HG03520 (cell line): ENCODE measurements at regions not wholly inside any gene's neighbourhood (a gene's known extent, or its start where the extent isn't known, plus 50 kb on each side); places are given as distances from the start of the nearest gene placed in this dataset.
"Not testable (repeated sequence)": the region's sequence is repeated elsewhere in the genome, so short reads cannot be mapped to it uniquely, and the experiment has no call there.

ENCODE experiments used
- ATAC-seq: cut with Tn5 transposase; IDR thresholded peaks from one replicate; pipeline ENCODE4 v1.9.1; 2021; ENCODE audit warnings: mild to moderate bottlenecking, moderate library complexity; ENCODE audit not compliant: unreplicated experiment

DNA sequence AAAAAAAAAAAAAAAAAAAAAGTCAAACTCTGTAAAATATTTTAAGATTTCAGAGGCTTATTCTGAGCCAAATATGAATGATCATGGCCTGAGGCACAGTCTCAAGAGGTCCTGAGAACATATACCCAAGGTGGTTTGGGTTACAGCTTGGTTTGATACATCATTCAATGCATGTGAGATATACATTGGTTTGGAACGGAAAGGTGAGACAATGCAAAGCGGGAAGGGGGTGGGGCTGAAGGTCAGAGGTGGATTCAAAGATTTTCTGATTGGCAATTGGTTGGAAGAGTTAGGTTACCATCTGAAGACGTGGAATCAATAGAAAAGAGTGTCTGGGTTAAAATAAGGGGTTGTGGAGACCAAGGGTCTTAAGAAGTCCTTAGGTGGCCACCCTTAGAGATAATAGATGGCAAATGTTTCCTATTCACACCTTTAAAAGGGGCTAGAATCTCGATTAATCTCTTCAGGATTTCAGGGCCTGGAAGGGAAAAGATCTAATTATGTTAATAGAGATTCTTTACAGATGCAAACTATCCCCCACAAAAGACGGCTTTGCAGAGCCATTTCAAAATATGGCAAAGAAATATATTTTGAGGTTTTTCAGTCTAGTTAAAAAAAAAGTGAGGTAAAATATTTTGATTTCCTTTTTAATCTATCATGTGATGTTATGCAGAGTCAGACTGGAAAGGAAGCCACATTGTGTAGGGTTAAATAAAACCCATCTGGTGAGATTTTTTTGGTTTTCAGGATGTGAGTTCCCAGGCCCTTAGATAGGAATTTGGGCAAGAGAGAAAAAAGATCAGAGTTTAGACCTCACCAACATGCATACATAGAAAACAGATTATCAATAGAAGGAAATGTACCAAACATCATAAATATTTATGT lies 173.8 kb upstream of the CNOT2 start:
- no peak for ATAC-seq

DNA sequence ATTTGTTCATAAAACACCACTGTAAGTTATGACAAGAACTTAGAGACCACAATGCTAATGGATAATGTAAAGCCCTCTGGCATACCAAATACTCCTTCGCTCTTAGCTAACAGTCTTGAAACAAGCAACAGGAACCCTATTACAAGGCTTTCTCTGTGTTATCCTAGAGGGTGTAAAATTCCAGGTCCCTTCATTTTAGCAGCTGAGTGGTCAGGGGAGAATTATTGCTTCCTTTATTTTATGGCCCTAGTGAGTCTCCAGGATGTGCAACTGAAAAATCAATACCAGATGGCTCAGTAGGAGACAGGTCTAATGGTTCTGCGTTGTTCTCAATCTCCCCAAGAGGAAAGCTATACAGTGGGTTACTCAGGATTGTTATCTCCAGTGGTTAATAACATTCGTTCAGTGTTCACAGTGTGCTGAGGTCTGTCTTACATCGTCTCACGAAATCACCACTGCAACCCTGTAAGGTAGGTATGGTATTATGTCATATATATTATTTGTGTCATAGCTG lies 172.7 kb upstream of the CNOT2 start:
- no peak for ATAC-seq

DNA sequence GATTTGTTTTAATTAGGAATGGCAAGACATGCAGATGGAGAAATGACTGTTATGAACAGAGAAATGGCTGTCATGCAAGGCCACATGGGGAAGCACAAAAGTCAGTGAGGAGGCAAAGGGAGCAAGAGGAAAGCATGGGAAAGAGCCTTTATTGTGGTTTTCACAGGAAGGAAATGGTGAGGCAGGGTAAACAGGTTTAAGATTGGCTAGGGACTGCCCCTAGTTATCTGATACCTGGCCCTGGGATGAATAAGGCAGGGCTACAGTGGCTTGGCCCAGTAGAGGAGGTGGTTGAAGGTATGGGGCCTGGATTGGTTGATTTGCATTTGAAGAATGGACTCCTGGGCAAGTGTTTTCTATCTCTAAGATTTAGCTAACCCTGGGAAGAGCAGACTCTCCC lies 168.7 kb upstream of the CNOT2 start:
- no peak for ATAC-seq

DNA sequence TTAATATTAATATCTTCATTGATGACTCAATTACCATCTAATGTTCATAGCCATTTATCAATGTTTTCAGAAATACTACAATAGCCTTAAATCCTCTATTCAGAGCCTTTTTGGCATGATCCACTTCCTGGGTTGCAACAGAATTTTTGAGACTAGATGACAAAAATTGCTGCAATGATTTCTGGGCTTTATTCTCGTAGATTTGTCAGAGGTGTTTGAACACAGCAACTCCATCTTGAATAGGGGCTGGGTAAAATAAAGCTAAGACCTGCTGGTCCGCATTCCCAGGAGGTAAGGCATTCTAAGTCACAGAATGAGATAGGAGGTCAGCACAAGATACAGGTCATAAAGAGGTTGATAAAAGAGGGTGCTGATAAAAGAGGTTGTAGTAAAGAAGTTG lies 165.8 kb upstream of the CNOT2 start:
- ATAC-seq = no peak

DNA sequence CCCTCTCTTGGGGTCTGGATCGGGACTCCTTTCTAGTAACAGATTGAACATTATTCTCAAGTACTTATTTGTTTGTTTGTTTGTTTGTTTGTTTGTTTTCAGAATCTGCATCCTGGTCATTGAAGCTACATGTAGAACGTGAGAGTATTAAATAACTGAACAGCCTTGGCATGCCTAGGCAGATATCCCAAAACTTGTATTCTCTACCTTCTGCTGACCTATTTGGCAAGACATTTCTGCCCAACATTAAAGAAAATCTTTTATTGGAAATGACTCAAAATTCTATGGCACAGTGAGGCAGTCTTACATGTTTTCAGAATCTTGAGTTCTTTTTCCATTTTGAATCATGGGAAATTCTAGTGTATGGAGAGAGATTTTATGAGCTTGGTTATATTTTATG lies 165.1 kb upstream of the CNOT2 start:
- no peak for ATAC-seq

DNA sequence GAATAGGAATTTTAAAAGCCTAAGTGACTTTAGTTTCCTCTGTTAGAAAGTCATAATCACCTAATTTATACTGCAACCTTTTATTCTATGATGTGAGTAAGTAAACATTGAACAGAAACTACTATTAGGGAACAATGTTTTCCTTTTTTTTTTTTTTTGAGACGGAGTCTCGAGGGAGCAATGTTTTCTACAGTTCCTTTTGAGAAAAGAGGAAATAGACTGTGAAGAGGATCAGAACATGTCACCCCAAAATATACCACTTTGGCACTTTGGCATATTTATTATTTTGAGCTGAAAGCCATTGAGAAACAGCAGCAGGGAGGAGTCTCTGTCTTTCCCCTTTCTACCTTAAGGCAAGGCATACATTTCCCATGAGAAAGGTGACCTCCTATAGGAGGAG lies 162.7 kb upstream of the CNOT2 start:
- no peak for ATAC-seq

DNA sequence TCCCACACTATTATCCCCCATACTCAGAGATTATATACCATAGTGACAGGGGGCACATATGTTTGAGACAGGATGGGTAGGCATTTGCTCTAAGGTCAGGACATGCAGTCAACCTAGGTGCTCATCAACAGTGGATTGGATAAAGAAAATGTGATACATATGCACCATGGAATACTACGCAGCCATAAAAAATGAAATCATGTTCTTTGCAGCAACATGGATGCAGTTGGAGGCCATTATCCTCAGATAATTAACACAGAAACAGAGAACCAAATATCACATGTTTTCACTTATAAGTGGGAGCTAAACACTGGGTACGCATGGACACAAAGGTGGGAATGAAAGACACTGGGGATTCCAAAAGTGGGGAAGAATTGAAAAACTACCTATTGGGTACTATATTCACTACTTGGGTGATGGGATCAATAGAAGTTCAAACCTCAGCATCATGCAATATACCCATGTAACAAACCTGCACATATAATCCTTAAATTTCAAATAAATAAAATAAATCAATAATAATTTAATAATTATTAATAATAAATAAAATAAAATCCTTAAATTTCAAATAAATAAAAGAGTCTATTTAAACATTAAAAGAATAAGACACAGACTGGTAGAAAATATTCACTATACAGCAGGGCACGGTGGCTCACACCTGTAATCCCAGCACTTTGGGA lies 160.1 kb upstream of the CNOT2 start:
- ATAC-seq = no peak

DNA sequence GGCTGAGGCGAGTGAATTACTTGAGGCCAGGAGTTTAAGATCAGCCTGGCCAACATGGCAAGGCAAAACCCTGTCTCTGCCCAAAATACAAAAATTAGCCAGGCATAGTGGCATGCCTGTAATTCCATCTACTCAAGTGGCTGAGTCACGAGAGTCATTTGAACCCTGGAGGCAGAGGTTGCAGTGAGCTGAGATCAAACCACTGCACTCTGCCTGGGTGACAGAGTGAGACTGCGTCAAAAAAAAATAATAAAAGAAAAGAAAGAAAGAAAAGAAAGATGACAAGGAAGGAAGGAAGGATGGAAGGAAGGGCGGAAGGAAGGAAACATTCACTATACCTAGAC lies 159.6 kb upstream of the CNOT2 start:
- ATAC-seq = no peak

DNA sequence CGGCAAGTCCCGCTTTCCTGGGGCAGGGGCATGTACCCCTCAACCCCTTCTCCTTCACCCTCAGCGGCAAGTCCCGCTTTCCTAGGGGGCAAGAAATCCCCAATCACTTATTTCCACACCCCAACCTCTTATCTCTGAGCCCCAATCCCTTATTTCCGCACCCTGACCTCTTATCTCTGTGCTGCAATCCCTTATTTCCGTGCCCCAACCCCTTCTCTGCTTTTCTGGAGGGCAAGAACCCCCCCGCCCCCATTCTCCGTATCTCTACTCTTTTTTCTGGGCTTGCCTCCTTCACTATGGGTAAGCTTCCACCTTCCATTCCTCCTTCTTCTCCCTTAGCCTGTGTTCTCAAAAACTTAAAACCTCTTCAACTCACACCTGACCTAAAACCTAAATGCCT lies 156.9 kb upstream of the CNOT2 start:
- not testable (repeated sequence) for ATAC-seq

DNA sequence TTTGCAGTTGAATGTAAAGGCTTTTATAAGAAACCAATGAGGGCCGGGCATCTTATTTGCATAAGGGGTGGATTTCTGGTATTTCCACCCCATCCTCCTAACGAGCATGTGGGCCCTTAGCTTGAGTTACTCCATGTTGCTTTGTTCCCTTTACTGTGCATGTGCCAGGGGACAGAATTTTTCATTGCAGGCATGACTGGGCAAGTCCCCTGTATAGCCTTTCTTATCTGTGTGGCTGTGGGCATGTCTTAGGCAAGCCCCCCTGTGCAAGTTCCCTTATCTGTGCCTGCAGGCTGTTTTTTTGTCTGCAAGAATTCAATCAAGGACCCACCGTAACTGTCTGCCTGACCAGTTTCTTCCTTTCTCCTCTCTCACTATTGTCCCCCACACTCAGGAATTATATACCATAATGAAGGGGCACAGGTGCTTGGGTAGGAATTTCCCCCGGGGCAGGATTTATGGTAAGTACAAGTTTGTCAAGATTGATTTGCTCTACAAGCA lies 152.2 kb upstream of the CNOT2 start:
- ATAC-seq = no peak

DNA sequence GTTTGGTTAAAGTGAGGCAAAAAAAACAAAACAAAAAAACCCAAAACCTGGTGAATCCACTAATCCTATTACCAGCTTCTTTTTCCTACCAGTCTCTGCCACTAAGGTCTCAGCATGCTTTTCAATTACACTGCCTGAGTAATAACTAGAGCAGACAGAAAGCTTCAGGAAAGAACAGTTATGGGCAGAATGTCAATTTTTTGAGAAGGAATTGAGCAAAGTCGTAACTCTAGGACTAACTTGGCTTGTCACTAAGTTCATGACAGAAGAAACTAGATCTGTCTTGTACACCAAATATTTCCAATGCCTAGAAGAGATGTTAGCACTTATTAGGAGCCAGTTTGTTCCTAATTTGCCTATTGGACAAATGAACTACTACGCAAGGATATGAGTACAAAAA lies 148.8 kb upstream of the CNOT2 start:
- no peak for ATAC-seq

DNA sequence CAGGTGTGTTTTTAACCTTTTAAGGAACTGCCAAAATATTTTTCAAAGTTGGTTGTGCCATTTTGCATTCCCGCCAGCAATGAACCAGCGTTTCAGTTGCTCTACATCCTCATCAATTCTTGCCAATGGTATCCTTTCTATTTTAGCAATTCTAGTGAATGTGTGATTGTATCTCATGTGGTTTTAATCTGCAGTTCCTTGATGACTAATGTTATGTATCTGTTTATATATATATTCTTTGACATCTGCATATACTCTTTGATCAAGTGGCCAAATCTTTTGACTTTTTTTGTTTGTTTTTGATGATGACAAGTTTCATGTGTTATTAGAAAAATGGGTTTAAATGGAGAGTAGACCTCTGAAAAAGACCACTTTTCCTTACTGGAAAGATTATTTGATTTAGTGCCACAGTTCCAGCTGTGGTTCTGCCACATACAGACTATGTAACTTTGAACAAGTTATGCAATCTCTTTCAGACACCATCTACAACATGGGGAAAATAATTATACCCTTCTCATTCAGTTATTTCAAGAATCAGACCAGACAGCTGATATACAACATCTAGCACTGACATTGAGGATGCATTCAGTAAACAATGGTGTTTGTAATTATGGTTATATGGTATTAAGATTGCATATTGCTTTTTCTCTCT lies 146.3 kb upstream of the CNOT2 start:
- ATAC-seq = no peak

DNA sequence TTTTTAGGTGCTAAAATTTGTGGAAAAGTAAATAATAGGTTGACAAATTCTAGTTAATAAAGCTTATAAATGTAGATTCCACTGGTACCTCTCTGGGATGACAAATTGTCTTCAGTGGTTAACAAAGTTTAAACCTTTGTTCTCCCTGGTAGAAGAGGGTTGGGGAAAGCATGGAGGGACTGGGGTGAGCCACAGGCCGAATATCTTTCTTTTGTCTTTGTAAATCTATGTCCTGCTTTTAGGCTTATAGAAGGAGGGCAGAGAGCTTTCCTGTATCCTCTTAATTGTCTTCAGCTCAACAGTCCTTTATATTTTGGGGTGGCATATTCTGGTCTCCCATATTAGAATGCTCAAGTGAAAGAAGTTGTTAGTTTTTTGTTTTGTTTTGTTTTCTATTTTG lies 142.2 kb upstream of the CNOT2 start:
- ATAC-seq = no peak

DNA sequence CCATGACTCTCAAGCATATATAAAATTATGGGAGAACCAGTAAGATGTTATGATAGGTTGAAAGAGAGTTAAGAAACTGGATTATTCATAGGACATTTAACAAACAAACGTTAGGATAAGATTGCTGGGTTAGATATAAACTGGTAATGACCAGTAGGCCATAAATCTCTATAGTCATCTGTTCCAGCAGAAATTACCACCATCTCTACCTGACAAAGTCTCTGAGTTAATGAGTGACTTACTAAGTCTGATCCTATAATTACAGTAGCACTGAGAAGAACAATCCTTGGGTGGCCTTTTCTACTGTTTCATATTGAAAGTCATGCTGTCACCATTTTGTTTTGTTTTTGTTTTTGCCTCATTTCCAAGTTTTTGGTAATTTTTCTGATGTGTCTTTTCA lies 136.9 kb upstream of the CNOT2 start:
- no peak for ATAC-seq

DNA sequence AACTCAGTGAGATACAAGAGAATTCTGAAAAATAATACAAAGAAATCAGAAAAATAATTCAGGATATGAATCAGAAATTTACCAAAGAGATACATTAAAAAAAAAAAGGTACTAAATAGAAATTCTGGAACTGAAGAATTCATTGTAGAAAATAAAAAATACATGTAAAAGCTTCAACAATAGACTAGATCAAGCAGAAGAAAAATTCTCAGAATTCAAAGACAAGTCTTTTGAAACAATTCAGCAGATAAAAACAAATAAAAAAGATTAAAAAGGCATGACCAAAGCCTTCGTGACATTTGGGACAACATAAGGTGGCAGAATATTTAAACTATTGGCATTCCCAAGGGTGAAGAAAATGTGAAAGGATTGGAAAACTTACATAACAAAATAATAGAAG lies 133.1 kb upstream of the CNOT2 start:
- no peak for ATAC-seq

DNA sequence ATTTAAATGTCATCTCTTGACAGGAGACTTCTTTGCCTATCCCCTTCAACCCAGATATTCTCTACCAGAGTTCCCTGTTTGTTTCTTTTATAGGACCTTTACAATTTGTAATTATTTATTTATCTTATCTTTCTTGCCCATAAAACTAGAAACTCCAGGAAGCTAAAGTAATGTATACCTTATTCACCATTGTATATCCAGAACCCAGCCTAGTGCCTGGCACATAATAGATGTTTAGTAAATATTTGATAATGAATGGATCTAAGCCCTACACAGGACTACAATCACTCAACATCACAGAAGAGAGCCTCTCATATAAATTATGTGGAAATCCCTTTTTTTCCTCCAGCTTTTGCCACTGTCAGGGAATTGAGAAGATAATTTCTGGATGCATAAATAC lies 125.6 kb upstream of the CNOT2 start:
- no peak for ATAC-seq

DNA sequence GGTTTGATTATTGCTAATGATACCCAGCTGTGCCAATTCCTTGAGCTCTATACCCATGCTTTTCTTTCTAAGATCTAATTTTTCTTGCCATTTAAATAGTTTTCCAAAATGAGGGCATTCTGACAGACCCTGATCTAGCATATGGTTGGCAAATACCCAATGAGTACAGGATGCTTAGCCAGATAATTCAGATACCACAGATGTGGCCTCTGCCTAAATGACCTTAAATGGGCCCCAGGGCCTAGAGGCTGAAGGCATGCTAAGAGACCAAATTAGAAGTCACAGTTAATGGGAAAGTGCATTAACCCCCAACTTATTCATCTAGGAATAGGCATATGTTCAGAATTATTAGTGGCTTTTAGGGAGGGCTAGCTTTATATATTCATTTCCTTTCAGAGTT lies 122.3 kb upstream of the CNOT2 start:
- no peak for ATAC-seq

DNA sequence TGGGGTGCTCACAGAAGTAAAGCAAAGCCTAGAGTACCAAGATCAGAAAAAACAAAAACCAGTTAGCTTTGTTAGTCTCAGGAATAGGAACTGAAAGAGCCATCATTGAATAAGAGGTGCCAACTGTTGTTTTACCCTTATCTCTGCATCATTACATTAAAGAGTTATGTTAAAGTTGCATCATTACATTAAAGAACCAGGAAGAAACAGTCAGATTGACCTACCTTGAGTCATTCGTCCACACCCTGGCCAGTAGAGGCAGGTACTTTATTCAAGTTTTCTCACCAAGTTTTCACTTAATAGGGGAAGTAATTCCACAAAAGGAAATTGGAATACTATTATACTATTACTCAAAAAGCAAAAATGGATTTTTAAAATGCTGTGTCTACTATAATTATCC lies 121.7 kb upstream of the CNOT2 start:
- no peak for ATAC-seq

DNA sequence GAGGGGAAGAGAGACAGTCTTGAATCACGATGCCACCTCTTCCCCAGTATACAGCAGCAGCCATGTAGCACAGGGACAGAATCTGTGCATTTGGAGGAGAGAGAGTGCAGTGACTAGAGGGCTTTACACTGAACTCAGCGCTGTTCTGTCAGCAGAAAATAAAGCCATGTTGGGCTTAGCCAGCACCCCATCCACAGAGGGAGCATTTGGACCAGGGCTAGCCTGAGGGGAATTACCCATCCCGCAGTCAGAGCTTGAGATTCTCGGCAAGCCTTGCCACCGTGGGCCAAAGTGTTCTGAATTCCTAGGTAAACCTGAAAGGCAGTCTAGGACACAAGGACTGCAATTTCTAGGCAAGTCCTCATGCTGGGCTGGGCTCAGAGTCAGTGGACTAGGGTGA lies 120.4 kb upstream of the CNOT2 start:
- no peak for ATAC-seq

DNA sequence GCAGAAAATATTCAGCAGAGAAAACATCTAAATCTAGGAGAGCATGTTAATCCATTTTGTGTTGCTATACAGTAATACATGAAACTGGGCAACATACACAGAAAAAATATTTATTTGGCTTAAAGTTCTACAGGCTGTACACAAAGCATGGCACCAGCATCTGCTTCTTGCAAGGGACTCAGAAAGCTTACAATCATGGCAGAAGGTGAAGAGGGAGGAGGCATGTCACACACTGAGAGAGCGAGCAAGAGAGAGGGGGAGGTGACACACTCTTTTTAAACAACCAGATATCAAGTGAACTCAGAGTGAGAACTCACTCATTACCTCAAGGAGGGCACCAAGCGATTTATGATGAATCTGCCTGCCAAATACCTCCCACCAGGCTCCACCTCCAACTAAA lies 94.2 kb upstream of the CNOT2 start:
- ATAC-seq = no peak

DNA sequence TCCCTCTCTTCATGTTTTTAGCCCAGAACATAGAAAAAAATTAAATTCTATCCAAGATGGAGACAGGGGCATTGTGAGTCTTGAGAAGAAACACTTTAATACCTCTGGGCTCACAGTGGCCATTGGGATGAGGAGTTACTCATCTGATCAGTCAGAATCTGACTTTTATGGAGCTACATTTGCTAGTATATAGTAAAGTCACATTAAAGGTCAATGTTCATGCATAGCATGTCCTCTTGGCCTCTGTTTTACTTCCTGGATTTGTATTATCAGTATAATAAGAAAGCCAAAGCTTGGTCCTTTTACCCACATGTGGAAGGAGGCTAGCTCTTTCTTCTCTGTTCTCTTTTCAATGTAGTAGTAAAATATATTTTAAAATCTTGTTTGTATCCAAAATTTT lies 93.6 kb upstream of the CNOT2 start:
- no peak for ATAC-seq

DNA sequence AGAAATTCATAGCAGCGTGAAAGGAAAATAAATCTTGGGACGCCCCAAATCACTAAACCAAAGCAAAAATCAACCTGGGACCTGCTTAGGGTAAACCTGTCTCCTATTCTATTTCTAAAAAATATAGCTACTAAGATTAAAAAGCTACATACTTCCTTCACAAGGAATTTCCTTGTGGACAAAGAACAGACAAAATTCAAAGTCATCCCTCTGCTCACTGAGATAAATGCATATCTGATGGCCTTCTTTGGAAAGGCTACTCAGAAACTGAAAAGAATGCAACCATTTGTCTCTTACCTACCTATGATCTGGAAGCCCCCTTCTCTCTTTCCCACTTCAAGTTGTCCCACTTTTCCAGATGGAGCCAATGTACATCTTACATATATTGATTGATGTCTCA lies 93.0 kb upstream of the CNOT2 start:
- no peak for ATAC-seq
